A549 (cell line): ENCODE measurements at regions not wholly inside any gene's neighbourhood (a gene's known extent, or its start where the extent isn't known, plus 50 kb on each side); places are given as distances from the start of the nearest gene placed in this dataset.
"Not testable (repeated sequence)": the region's sequence is repeated elsewhere in the genome, so short reads cannot be mapped to it uniquely, and the experiment has no call there.

Source experiments
- ATAC-seq, 2 experiments: fragments of 200-7000 bp in 1 of 2; fragments of >200 bp in 1 of 2; cut with Nextera tagmentation in 1 of 2; cut with Tn5 transposase in 1 of 2; 3 replicates each; pipeline versions ENCODE4 v1.8.0 to v1.9.1; 2018 to 2020; ENCODE audit warnings: mild to moderate bottlenecking in 1 of 2, moderate library complexity in 1 of 2
- CTCF ChIA-PET: fragments of 300-600 bp; sonication (Branson Sonifier 250); formaldehyde crosslinking; extraction: SDS; loops from one replicate; lab custom pipeline; 2021; ENCODE audit warnings: antibody characterized with exemption, inconsistent platforms; lab: Yijun Ruan, JAX
- POLR2A ChIA-PET: fragments of 350-600 bp; formaldehyde crosslinking; extraction: SDS; loops from one replicate; lab custom pipeline; 2021; ENCODE audit warnings: antibody characterized with exemption, inconsistent platforms; lab: Yijun Ruan, JAX
- DNase-seq, 2 experiments: peaks; one replicate each; pipeline versions ENCODE4 v3.0.0 to v3.0.0-alpha.2; 2011 to 2016; ENCODE audit warnings: low read depth in 1 of 2, low spot score in 1 of 2
- FAIRE-seq: peaks from 2 replicates; lab custom pipeline; 2011; peaks lifted over from hg19 to GRCh38; lab: Jason Lieb, UNC
- H3K27ac ChIP-seq, 2 experiments: fragments of >200 bp; sonication (Bioruptor Twin); formaldehyde crosslinking; 3 replicates each; pipeline ENCODE4 v1.5.1; 2016 to 2017
- H3K4me1 ChIP-seq: fragments of >200 bp; sonication (Bioruptor Twin); formaldehyde crosslinking; 3 replicates; pipeline ENCODE4 v1.6.1; 2016
- H3K4me2 ChIP-seq: fragments of >200 bp; sonication (Bioruptor Twin); formaldehyde crosslinking; 3 replicates; pipeline ENCODE4 v1.6.1; 2016
- H3K4me3 ChIP-seq: fragments of >200 bp; sonication (Bioruptor Twin); formaldehyde crosslinking; 3 replicates; pipeline ENCODE4 v1.5.1; 2016
- H3K9me3 ChIP-seq: fragments of >200 bp; sonication (Bioruptor Twin); formaldehyde crosslinking; 3 replicates; pipeline ENCODE4 v1.6.1; 2016
- CBX8 ChIP-seq: fragments of 200-600 bp; sonication (generic); IDR thresholded peaks from 2 replicates; pipeline ENCODE4 v1.6.1; 2016
- CHD4 ChIP-seq: fragments of 200-600 bp; sonication (generic); IDR thresholded peaks from 2 replicates; pipeline ENCODE4 v1.6.1; 2016; ENCODE audit warnings: antibody characterized with exemption, mild to moderate bottlenecking, borderline replicate concordance
- FOSB ChIP-seq: fragments of 250-450 bp; sonication (Bioruptor Pico); IDR thresholded peaks from 2 replicates; pipeline ENCODE4 v1.5.0; 2020; ENCODE audit warnings: mild to moderate bottlenecking, moderate library complexity
- FOSL2 ChIP-seq, 2 experiments: fragments of 450-650 bp in 1 of 2; fragments of >200 bp in 1 of 2; sonication (Bioruptor Twin) in 1 of 2; formaldehyde crosslinking; IDR thresholded peaks; 2 replicates each; pipeline versions ENCODE4 v1.5.0 to v1.6.1; 2016 to 2020; ENCODE audit warnings: mild to moderate bottlenecking in 1 of 2, moderate library complexity in 1 of 2
- FOXS1 ChIP-seq: fragments of 250-450 bp; sonication (Bioruptor Pico); IDR thresholded peaks from 2 replicates; pipeline ENCODE4 v1.5.0; 2020; ENCODE audit warnings: mild to moderate bottlenecking, moderate library complexity
- GATA3 ChIP-seq: IDR thresholded peaks from 2 replicates; pipeline ENCODE4 v1.6.1; 2012; ENCODE audit warnings: borderline replicate concordance
- HDAC2 ChIP-seq: fragments of 200-600 bp; sonication (generic); IDR thresholded peaks from 2 replicates; pipeline ENCODE4 v1.6.1; 2016
- HMGXB4 ChIP-seq: fragments of 250-450 bp; sonication (Bioruptor Pico); IDR thresholded peaks from 2 replicates; pipeline ENCODE4 v1.5.0; 2021; ENCODE audit warnings: mild to moderate bottlenecking, moderate library complexity, borderline replicate concordance
- HOXB5 ChIP-seq: fragments of 250-450 bp; sonication (Bioruptor Pico); IDR thresholded peaks from 2 replicates; pipeline ENCODE4 v1.5.0; 2020; ENCODE audit warnings: mild to moderate bottlenecking, moderate library complexity
- KDM1A ChIP-seq: fragments of 200-600 bp; sonication (generic); IDR thresholded peaks from 2 replicates; pipeline ENCODE4 v1.6.1; 2016; ENCODE audit warnings: low read depth, mild to moderate bottlenecking
- MAX ChIP-seq: IDR thresholded peaks from 2 replicates; pipeline ENCODE4 v1.6.1; 2012
- MAZ ChIP-seq: fragments of 150-350 bp; IDR thresholded peaks from 2 replicates; pipeline ENCODE4 v1.6.1; 2014; ENCODE audit warnings: antibody characterized with exemption, low read depth, low read length, borderline replicate concordance
- MYC ChIP-seq: IDR thresholded peaks from 2 replicates; pipeline ENCODE4 v1.6.1; 2012; ENCODE audit warnings: mild to moderate bottlenecking, inconsistent platforms, low read length, improper control_type of control experiment, borderline replicate concordance
- NFE2L2 ChIP-seq: fragments of 150-350 bp; conservative IDR thresholded peaks from 2 replicates; pipeline ENCODE4 v1.6.1; 2014; ENCODE audit warnings: low read length
- POLR2AphosphoS2 ChIP-seq: conservative IDR thresholded peaks from 2 replicates; pipeline ENCODE4 v1.6.1; 2012; ENCODE audit warnings: low read length, improper control_type of control experiment, inconsistent platforms
- RCOR1 ChIP-seq: fragments of 150-350 bp; IDR thresholded peaks from 2 replicates; pipeline ENCODE4 v1.6.1; 2014; ENCODE audit warnings: antibody characterized with exemption, low read length, low read depth
- RFX5 ChIP-seq: fragments of 450-650 bp; IDR thresholded peaks from 2 replicates; pipeline ENCODE4 v1.7.1; 2014; ENCODE audit warnings: antibody characterized with exemption, mild to moderate bottlenecking, moderate library complexity
- WGBS: methylation state at CpG from one replicate; pipeline ENCODE4 v1.1.6; 2017; ENCODE audit errors: missing lambda C conversion rate; 5-methylcytosine and 5-hydroxymethylcytosine counted together
- TF ChIP-seq, protein P1 (sequence below): IDR thresholded peaks from 2 replicates; pipeline ENCODE4 v1.6.1; 2012; ENCODE audit warnings: low read depth, borderline replicate concordance
- TF ChIP-seq, protein P2 (sequence below): fragments of 150-350 bp; IDR thresholded peaks from 2 replicates; pipeline ENCODE4 v1.6.1; 2014; ENCODE audit warnings: low read depth, mild to moderate bottlenecking, low read length

GRCh38 chr13:74726206-74726605, 592.0 kb upstream of the KLF12 start:
- H3K4me1 ChIP-seq = no peaks in the 10 kb centered on the region
- TF ChIP-seq, protein P1, sequence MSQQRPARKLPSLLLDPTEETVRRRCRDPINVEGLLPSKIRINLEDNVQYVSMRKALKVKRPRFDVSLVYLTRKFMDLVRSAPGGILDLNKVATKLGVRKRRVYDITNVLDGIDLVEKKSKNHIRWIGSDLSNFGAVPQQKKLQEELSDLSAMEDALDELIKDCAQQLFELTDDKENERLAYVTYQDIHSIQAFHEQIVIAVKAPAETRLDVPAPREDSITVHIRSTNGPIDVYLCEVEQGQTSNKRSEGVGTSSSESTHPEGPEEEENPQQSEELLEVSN = no peak
- no peak for TF ChIP-seq MYC
- no peak for TF ChIP-seq MAZ
- no peak for TF ChIP-seq FOSL2 (IDR thresholded peaks at IDR 0.05)
- no peak for TF ChIP-seq FOSL2 (CRISPR knock-in tag; IDR thresholded peaks at IDR 0.05)
- ATAC-seq (no peak), FAIRE-seq (no peak), DNase-seq (no peak)
- no peaks in the 10 kb centered on the region for H3K9me3 ChIP-seq
- H3K4me3 ChIP-seq = no peak overlapping the region
- H3K4me2 ChIP-seq = no peak overlapping the region
- ChIA-PET CTCF (no interaction called here), POLR2A (no interaction called here)
- no peak overlapping the region for H3K27ac ChIP-seq
- WGBS = 45% methylated on average over 1 of the region's 1 CpG

DNA sequence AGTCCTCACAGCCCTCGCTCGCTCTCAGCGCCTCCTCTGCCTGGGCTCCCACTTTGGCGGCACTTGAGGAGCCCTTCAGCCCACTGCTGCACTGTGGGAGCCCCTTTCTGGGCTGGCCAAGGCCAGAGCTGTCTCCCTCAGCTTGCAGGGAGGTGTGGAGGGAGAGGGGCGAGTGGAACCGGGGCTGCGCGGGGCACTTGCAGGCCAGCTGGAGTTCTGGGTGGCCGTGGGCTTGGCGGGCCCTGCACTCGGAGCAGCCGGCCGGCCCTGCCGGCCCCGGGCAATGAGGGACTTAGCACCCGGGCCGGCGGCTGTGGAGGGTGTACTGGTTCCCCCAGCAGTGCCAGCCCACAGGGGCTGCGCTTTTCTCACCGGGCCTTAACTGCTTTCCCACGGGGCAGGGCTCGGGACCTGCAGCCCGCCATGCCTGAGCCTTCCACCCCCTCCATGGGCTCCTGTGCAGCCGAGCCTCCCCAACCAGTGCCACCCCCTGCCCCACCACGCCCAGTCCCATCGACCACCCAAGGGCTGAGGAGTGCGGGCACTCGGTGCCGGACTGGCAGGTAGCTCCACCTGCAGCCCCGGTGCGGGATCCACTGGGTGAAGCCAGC, 584.1 kb upstream of the KLF12 start:
- DNase-seq, CTCF ChIA-PET, H3K4me2 ChIP-seq, H3K4me1 ChIP-seq, POLR2A ChIA-PET, ATAC-seq, H3K4me3 ChIP-seq, FAIRE-seq, H3K27ac ChIP-seq, H3K9me3 ChIP-seq: not testable (repeated sequence)
- 43% methylated on average over 6 of the region's 31 CpGs for WGBS

DNA sequence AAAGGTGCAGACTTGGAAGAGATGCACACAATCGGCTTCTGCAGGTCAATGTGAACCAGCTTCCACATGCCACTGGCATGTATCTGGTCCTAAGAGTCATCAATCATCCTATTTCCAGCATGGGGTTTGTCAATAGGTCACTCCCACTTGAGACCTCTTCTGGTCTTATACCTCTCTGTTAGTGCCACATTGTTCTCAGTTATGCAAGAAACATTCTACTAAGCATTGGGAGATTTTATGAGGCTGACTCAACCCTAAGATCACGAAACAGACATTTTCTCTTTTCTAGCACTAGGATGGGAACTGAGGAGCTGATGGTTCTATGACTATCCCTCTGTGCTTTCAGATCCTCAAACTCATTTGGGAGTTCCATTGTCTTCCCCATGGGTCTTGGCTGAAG, 581.5 kb upstream of the KLF12 start:
- ChIA-PET CTCF (no interaction called here), POLR2A (no interaction called here)
- H3K4me1 ChIP-seq = no peaks in the 10 kb centered on the region
- H3K9me3 ChIP-seq = no peaks in the 10 kb centered on the region
- WGBS = 0% methylated on average over 2 of the region's 2 CpGs
- H3K4me3 ChIP-seq = no peak overlapping the region
- TF ChIP-seq RCOR1 (no peak), FOXS1 (no peak), MAX (no peak), CBX8 (no peak), NFE2L2 (no peak), HOXB5 (no peak), HDAC2 (no peak)
- TF ChIP-seq, protein P2, sequence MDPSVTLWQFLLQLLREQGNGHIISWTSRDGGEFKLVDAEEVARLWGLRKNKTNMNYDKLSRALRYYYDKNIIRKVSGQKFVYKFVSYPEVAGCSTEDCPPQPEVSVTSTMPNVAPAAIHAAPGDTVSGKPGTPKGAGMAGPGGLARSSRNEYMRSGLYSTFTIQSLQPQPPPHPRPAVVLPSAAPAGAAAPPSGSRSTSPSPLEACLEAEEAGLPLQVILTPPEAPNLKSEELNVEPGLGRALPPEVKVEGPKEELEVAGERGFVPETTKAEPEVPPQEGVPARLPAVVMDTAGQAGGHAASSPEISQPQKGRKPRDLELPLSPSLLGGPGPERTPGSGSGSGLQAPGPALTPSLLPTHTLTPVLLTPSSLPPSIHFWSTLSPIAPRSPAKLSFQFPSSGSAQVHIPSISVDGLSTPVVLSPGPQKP = no peak
- FAIRE-seq (no peak), DNase-seq (no peak), ATAC-seq (no peak)
- H3K4me2 ChIP-seq = no peak overlapping the region
- no peak overlapping the region for H3K27ac ChIP-seq

DNA sequence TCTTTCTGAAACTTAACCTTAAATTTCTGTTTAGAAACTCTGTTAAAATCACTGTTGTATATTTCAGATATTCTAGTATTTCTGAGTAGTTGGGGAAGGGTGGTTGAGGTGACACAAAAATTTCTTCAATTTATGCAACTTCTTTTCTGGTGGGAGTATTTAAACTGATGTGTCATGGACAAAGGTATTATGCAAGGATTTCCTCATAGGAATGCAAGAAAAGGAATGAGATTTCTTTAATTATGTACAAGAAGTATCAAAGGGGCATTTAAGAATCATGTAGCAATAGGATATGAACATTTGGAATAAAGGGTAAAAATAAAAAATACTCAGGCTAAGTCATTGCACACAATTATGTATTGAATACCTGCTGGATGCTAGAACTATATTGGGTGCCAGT, 575.8 kb upstream of the KLF12 start:
- CTCF ChIA-PET = no interaction called here
- ATAC-seq = no peak
- no peak for DNase-seq
- no peak for FAIRE-seq
- Histone ChIP-seq H3K9me3 (no peaks in the 10 kb centered on the region), H3K4me1 (no peaks in the 10 kb centered on the region), H3K4me2 (no peak overlapping the region), H3K4me3 (no peak overlapping the region), H3K27ac (no peak overlapping the region)
- POLR2A ChIA-PET = no interaction called here
- TF ChIP-seq POLR2AphosphoS2 = no peak
- TF ChIP-seq KDM1A = no peak
- TF ChIP-seq RFX5 = no peak
- TF ChIP-seq HMGXB4 (CRISPR knock-in tag) = no peak
- no peak for TF ChIP-seq GATA3
- no peak for TF ChIP-seq FOSB (CRISPR knock-in tag)
- TF ChIP-seq CHD4 = no peak
- TF ChIP-seq, all 56 proteins: peak for 0
